Large intestine (tissue), 3 donors: ENCODE measurements at regions not wholly inside any gene's neighbourhood (a gene's known extent, or its start where the extent isn't known, plus 50 kb on each side); places are given as distances from the start of the nearest gene placed in this dataset.
"Not testable (repeated sequence)": the region's sequence is repeated elsewhere in the genome, so short reads cannot be mapped to it uniquely, and the experiment has no call there.

ENCODE experiments used
- DNase-seq, 2 donors: peaks; one replicate each; pipeline versions ENCODE4 v3.0.0 to v3.0.0-alpha.2; 2013
- H3K27ac ChIP-seq: one replicate; pipeline ENCODE4 v1.5.1; 2013; ENCODE audit warnings: low read length
- H3K27me3 ChIP-seq: 2 replicates; pipeline ENCODE4 v1.6.1; 2013; ENCODE audit warnings: low read length; ENCODE audit not compliant: control insufficient read depth, insufficient read depth
- H3K36me3 ChIP-seq: 2 replicates; pipeline ENCODE4 v1.6.1; 2013; ENCODE audit warnings: low read length; ENCODE audit not compliant: control insufficient read depth, insufficient read depth
- H3K4me1 ChIP-seq: one replicate; pipeline ENCODE4 v1.6.1; 2013; ENCODE audit warnings: low read length; ENCODE audit not compliant: control insufficient read depth, insufficient read depth
- H3K4me3 ChIP-seq: one replicate; pipeline ENCODE4 v1.5.1; 2013; ENCODE audit warnings: low read length
- H3K9me3 ChIP-seq: one replicate; pipeline ENCODE4 v1.6.1; 2013; ENCODE audit warnings: mild to moderate bottlenecking, low read depth, low read length, moderate library complexity; ENCODE audit not compliant: control insufficient read depth
- WGBS: methylation state at CpG from one replicate; pipeline ENCODE4 v1.1.5; 2013; ENCODE audit warnings: low lambda C conversion rate; ENCODE audit not compliant: insufficient coverage; 5-methylcytosine and 5-hydroxymethylcytosine counted together

GRCh38 chr4:58871509-58871908 is 1761.3 kb upstream of the IGFBP7 start:
- Histone ChIP-seq H3K36me3 (no peaks in the 10 kb centered on the region), H3K27ac (no peak overlapping the region), H3K4me1 (no peaks in the 10 kb centered on the region), H3K9me3 (no peaks in the 10 kb centered on the region), H3K4me3 (no peak overlapping the region), H3K27me3 (no peaks in the 10 kb centered on the region)
- DNase-seq, result no peak
- 100% methylated on average over 2 of the region's 3 CpGs for WGBS

DNA sequence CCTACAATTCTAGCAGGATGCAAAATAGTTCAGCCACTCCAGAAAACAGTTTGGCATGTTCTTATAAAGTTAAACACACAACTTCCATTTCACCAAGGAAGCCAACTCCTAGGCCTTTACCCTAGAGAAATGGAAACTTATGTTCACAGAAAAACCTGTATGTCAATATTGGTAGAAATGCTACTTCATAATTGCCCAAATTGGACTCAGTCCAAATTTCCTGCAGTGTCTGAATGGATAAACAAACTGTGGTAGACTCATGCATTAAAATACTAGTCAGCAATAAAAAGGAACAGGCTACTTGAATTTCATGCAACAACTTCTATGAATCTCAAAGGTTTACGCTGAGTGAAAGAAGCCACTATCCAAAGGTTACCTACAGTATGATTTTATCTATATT is 1738.8 kb upstream of the IGFBP7 start:
- H3K36me3 ChIP-seq, result no peaks in the 10 kb centered on the region
- DNase-seq, result no peak
- WGBS, result no CpG with 5 or more reads among the region's 1 CpG

DNA sequence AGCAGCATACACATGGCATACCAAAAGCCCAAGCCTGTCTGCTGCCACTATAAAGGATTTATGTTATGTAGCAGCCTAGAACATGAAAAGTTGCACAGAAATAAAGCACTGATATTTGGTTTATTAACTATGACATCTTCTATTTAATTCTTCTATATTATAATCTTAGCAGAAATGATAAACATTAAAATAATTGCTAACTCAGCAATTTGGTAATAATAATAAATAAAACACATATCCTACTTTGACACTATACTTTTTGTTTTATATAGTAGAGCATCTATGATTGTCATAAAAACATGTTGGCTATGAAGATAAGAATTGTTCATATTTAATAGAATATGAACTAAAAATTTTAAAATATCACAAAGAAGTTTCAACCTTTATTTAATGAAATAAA is 1733.3 kb upstream of the IGFBP7 start:
- DNase-seq, result no peak
- Histone ChIP-seq H3K4me1 (no peaks in the 10 kb centered on the region), H3K4me3 (no peak overlapping the region), H3K9me3 (no peaks in the 10 kb centered on the region), H3K27ac (no peak overlapping the region), H3K36me3 (no peaks in the 10 kb centered on the region), H3K27me3 (no peaks in the 10 kb centered on the region)

More for the DNA sequence above, 1738.8 kb upstream of the IGFBP7 start:
- no peaks in the 10 kb centered on the region for H3K4me1 ChIP-seq
- no peaks in the 10 kb centered on the region for H3K9me3 ChIP-seq
- no peaks in the 10 kb centered on the region for H3K27me3 ChIP-seq
- H3K4me3 ChIP-seq, result no peak overlapping the region
- no peak overlapping the region for H3K27ac ChIP-seq

DNA sequence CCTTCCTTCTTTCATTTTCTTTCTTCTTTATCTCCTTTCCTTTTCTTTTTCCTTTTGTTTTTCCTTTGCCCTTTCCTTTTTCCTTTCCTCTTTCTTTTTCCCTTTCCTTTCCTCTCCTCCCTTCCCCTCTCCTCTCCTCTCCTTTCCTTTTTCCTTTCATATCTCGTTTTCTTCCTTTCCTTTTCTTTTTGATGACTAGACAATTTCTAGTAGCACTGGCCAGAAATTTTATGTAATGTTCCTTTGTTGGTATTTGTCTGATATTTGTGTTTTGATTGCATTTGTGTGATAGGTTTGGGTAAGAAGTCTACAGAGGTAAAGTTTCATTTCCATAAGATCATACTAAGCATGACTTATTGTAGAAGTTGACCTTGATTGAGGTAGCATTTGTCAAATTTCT is 1722.9 kb upstream of the IGFBP7 start:
- Histone ChIP-seq H3K27me3 (no peaks in the 10 kb centered on the region), H3K36me3 (no peaks in the 10 kb centered on the region), H3K4me3 (no peak overlapping the region), H3K27ac (no peak overlapping the region), H3K9me3 (no peaks in the 10 kb centered on the region), H3K4me1 (no peaks in the 10 kb centered on the region)
- no peak for DNase-seq
- WGBS, result 69% methylated on average over 1 of the region's 1 CpG

DNA sequence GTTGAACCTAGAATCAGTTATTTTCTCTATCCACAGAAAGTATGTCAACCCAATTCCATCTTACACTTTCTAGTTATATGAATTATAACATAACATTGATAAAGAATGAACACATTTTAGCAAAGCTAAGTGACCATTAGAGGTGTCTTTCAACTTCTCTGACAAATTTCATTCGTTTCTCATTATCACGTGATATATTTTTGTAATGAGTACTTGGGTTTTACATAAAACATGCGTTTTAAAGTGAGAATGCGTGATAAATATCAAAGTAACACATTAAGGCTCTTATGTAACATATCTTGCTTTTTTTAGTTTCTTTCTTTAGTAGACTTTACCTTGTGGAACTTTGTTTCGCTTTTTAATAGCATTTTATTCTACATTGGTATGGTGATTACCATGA is 1715.1 kb upstream of the IGFBP7 start:
- no peaks in the 10 kb centered on the region for H3K27me3 ChIP-seq

DNA sequence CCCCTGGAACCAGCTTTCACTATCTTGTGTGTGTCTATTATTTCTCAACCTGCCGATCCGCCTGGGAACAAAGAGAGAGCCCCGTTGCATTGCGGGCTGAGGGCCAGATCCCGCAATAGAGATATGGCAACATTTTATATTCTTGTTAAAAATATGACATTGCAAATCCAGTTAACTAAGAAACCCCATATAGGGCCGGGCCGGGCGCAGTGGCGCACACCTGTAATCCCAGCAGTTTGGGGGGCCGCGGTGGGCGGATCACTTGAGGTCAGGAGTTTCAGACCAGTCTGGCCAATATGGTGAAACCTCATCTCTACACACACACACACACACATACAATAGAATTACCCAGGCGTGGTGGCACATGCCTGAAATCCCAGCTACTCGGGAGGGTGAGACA is 1708.4 kb upstream of the IGFBP7 start:
- 60% methylated on average over 1 of the region's 14 CpGs for WGBS
- not testable (repeated sequence) for H3K36me3 ChIP-seq, DNase-seq, H3K9me3 ChIP-seq, H3K27ac ChIP-seq, H3K4me3 ChIP-seq, H3K4me1 ChIP-seq, H3K27me3 ChIP-seq

More for the DNA sequence above, 1715.1 kb upstream of the IGFBP7 start:
- no peak overlapping the region for H3K4me3 ChIP-seq
- H3K4me1 ChIP-seq, result no peaks in the 10 kb centered on the region
- H3K9me3 ChIP-seq, result no peaks in the 10 kb centered on the region
- H3K36me3 ChIP-seq, result no peaks in the 10 kb centered on the region
- WGBS, result 89% methylated on average over 3 of the region's 5 CpGs
- no peak overlapping the region for H3K27ac ChIP-seq
- no peak for DNase-seq

DNA sequence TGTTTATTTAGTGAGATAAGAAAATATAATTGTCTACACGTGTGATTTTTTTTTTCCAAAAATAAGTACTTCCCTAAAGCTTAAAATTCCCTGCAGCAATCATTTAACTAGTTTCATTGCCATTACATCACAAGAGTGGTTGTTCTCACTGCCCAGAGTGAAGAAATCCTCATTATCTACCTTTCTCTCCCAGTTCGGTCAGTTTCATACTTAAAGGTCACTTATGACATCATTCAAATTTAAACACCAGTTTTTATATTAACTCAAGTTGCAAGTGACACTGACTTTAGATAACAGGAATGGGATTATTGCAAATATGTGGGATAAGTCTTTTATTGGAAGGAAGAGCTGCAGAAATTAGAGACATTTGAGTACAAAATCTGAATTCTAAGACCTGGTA is 1699.8 kb upstream of the IGFBP7 start:
- Histone ChIP-seq H3K4me1 (peaks cover 3% of the 10 kb centered on the region), H3K9me3 (no peaks in the 10 kb centered on the region), H3K36me3 (no peaks in the 10 kb centered on the region), H3K4me3 (no peak overlapping the region), H3K27me3 (no peaks in the 10 kb centered on the region), H3K27ac (no peak overlapping the region)
- WGBS, result 0% methylated on average over 1 of the region's 2 CpGs
- DNase-seq, result peak; percentile 18 to 24

DNA sequence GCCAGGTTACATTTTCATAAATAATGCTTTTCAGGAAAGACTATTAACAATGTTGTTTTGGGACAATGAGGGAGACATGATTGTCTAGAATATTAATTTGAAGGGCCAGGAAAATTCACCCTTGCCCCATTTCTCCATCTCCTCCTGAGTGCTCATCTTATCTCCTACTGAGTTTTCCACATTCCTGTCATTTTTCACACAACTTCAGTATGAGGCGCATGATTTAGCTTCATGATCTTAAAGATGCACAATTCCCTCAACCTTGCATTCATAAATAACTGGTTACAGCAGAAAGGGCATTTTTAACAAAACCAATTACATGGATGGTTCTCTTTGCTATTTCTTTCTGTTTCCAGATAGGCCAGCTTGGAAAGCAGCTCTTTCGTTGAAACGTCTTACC is 1699.2 kb upstream of the IGFBP7 start:
- H3K4me3 ChIP-seq, result no peak overlapping the region
- peaks cover 3% of the 10 kb centered on the region for H3K4me1 ChIP-seq
- H3K9me3 ChIP-seq, result no peaks in the 10 kb centered on the region
- H3K27me3 ChIP-seq, result no peaks in the 10 kb centered on the region
- DNase-seq, result peak in 1 of 2 donors; percentile 3
- H3K36me3 ChIP-seq, result no peaks in the 10 kb centered on the region
- WGBS, result 70% methylated on average over 2 of the region's 3 CpGs
- H3K27ac ChIP-seq, result peak overlapping the region; percentile 31

GRCh38 chr4:58808817-58809216 is 1698.6 kb upstream of the IGFBP7 start:
- no peaks in the 10 kb centered on the region for H3K36me3 ChIP-seq
- H3K4me1 ChIP-seq, result peaks cover 3% of the 10 kb centered on the region
- H3K9me3 ChIP-seq, result no peaks in the 10 kb centered on the region
- no peak overlapping the region for H3K4me3 ChIP-seq
- H3K27ac ChIP-seq, result no peak overlapping the region
- no CpG with 5 or more reads among the region's 2 CpGs for WGBS
- DNase-seq, result no peak
- no peaks in the 10 kb centered on the region for H3K27me3 ChIP-seq

- 100% methylated on average over 1 of the region's 2 CpGs for WGBS
- DNase-seq, result no peak
- Histone ChIP-seq H3K9me3 (no peaks in the 10 kb centered on the region), H3K27ac (no peak overlapping the region), H3K27me3 (no peaks in the 10 kb centered on the region), H3K4me3 (no peak overlapping the region), H3K4me1 (peaks cover 3% of the 10 kb centered on the region), H3K36me3 (no peaks in the 10 kb centered on the region)
Measured at GRCh38 chr4:58807843-58808615, 1697.8 kb upstream of the IGFBP7 start.

DNA sequence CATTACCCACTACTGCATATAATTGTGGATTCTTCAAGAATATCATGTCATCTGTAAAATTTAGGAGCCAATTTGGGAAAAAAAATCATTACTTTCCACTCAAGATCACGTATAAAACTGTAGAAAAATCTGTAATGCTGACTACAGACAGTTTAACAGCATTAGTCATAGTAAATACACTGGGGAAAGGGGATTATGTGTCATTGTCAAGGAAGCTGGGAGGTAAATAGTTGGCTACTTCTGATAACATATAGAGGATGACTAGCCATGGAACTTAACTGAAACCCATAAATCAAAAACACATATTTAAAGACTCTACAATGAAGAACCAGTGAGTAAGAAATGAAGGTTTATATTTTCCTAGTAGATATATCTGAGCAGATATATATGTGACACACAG is 1666.4 kb upstream of the IGFBP7 start:
- Histone ChIP-seq H3K4me3 (no peak overlapping the region), H3K27ac (no peak overlapping the region), H3K36me3 (no peaks in the 10 kb centered on the region), H3K9me3 (no peaks in the 10 kb centered on the region), H3K27me3 (no peaks in the 10 kb centered on the region), H3K4me1 (no peaks in the 10 kb centered on the region)
- whole genome bisulfite sequencing, result no CpG with 5 or more reads among the region's 1 CpG
- no peak for DNase-seq
